NT2/D1 (cell line): ENCODE measurements at regions not wholly inside any gene's neighbourhood (a gene's known extent, or its start where the extent isn't known, plus 50 kb on each side); places are given as distances from the start of the nearest gene placed in this dataset.

Source experiments
- DNase-seq: peaks from one replicate; pipeline ENCODE4 v3.0.0-alpha.2; 2011; ENCODE audit warnings: low read depth, low spot score
- H3K27me3 ChIP-seq: 2 replicates; pipeline ENCODE4 v1.6.0; 2011; ENCODE audit warnings: mild to moderate bottlenecking; ENCODE audit not compliant: insufficient read length, insufficient read depth
- H3K36me3 ChIP-seq: 2 replicates; pipeline ENCODE4 v1.6.1; 2011; ENCODE audit warnings: mild to moderate bottlenecking, low read length, mixed read lengths; ENCODE audit not compliant: insufficient read depth, insufficient read length
- H3K4me1 ChIP-seq: 2 replicates; pipeline ENCODE4 v1.5.1; 2011; ENCODE audit not compliant: insufficient read depth, insufficient read length
- H3K4me3 ChIP-seq: 2 replicates; pipeline ENCODE4 v1.5.1; 2011; ENCODE audit warnings: low read depth; ENCODE audit not compliant: insufficient read length
- H3K9ac ChIP-seq: 2 replicates; pipeline ENCODE4 v1.6.0; 2011; ENCODE audit warnings: low read depth; ENCODE audit not compliant: insufficient read length
- H3K9me3 ChIP-seq: 2 replicates; pipeline ENCODE4 v1.5.1; 2011; ENCODE audit warnings: mild to moderate bottlenecking, low read length; ENCODE audit not compliant: insufficient read depth
- SUZ12 ChIP-seq: IDR thresholded peaks from 2 replicates; pipeline ENCODE4 v1.6.1; 2011; ENCODE audit not compliant: insufficient read length, insufficient read depth; ENCODE audit errors: extremely low read depth
- YY1 ChIP-seq: IDR thresholded peaks from 2 replicates; pipeline ENCODE4 v1.6.1; 2011; ENCODE audit not compliant: insufficient read length, insufficient read depth
- ZNF274 ChIP-seq: IDR thresholded peaks from 2 replicates; pipeline ENCODE4 v1.6.1; 2011; ENCODE audit warnings: mild to moderate bottlenecking, low read depth, low read length

DNA sequence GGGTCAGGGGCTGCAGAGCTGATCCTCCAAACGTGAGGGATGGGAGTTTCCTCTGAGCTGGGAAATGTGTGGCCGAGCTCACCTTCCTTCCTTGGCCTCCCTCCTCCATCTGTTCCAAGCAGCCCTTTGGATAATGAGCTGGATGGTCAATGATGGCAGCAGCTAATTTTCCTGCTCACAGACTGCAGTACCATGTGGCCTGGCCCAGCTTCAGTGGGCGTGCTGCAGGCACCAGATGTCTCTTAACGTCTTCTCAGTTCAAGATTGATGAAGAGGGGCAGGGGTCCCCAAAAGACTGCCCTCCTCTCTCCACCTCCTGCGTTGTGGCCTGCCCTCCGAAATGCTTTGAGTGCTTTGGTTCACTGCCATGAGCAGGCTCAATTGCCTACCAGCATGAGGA lies 86.0 kb downstream of the UBIAD1 start:
- TF ChIP-seq ZNF274 = no peak
- no peak for TF ChIP-seq YY1
- H3K4me3 ChIP-seq = no peak overlapping the region
- H3K9ac ChIP-seq = no peak overlapping the region
- no peaks in the 10 kb centered on the region for H3K9me3 ChIP-seq
- peaks cover 50% of the 10 kb centered on the region for H3K27me3 ChIP-seq
- no peaks in the 10 kb centered on the region for H3K36me3 ChIP-seq
- H3K4me1 ChIP-seq = peaks cover 4% of the 10 kb centered on the region
- no peak for DNase-seq

DNA sequence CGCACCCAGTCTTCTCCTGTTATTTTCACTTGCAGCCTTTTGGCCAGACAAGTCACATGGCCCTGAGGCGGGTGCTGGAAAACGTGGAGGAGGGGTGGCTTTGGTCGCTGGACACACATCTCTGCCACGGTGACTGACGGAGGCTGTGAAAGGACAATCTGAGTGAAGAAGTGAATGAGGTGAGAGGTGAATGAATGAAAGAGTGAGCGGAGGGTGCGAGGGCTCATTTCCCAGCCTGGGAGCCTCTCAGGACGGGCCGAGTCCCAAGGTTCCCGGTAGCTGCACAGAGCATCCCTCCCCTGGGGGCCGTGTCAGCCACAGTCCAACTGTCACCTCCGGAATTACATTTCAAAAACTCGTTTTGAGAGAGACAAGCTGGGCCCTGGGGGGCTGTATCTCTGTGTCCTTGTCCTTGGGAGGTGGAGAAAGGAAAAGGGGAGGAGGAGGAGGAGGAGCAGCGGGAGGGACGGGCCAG lies 89.6 kb downstream of the UBIAD1 start:
- TF ChIP-seq ZNF274 (no peak), YY1 (no peak), SUZ12 (no peak)
- Histone ChIP-seq H3K4me1 (no peaks in the 10 kb centered on the region), H3K9ac (peak overlapping the region; percentile 8), H3K4me3 (no peak overlapping the region), H3K9me3 (no peaks in the 10 kb centered on the region), H3K36me3 (no peaks in the 10 kb centered on the region), H3K27me3 (peaks cover 27% of the 10 kb centered on the region)
- DNase-seq = no peak

DNA sequence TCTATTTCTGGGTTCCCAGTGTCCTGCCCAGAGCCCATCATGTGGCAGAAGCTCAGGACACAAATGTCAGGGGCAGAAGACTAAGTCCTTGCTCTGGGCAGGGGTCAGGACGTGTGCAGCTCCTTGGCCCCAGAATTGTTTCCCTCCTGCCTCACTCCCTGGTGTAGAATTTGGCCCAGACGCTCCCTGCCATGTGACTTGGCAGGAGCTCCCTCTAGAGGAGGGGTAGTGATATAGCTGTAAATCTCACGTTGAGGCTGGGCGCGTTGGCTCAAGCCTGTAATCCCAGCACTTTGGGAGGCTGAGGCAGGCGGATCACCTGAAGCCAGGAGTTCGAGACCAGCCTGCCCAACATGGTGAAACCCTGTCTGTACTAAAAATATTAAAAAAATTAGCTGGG lies 91.2 kb downstream of the UBIAD1 start:
- Histone ChIP-seq H3K9ac (no peak overlapping the region), H3K27me3 (peaks cover 11% of the 10 kb centered on the region), H3K4me1 (no peaks in the 10 kb centered on the region), H3K9me3 (no peaks in the 10 kb centered on the region), H3K4me3 (no peak overlapping the region), H3K36me3 (no peaks in the 10 kb centered on the region)
- DNase-seq = no peak
- TF ChIP-seq YY1 = no peak
- TF ChIP-seq ZNF274 = no peak
- no peak for TF ChIP-seq SUZ12

DNA sequence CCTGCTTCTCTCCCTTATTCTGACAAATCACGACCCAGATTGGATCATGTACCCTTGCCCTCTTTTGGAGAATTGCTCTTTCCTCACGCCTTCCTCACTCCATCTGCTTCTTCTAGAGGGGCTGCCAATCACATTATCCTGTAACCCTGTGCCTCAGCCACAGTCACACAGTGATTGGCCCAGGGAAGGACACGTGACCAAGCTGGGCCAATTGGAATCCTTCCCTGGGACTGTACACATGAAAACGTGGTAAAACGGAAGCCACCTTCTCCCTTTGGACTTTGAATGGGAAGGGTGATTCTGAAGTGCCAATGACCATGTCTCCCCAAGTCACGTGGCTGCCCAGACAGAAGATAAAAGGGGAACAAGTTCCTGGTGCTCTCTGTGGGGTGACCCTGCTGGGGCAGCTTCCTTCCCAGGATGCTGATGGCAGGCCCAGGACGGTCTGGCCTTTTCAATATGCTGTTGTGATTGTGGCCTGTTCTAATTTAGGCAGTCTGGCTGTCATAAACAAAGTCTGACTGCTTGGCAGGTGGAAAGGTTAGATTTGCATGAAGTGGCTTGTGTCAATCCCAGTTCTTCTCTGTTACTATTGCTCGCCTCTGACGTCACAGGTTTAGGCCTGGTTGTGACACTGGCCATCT lies 92.9 kb downstream of the UBIAD1 start:
- Histone ChIP-seq H3K36me3 (no peaks in the 10 kb centered on the region), H3K4me1 (no peaks in the 10 kb centered on the region), H3K9me3 (no peaks in the 10 kb centered on the region), H3K9ac (no peak overlapping the region), H3K27me3 (no peaks in the 10 kb centered on the region), H3K4me3 (no peak overlapping the region)
- DNase-seq = no peak
- no peak for TF ChIP-seq YY1
- TF ChIP-seq ZNF274 = no peak
- TF ChIP-seq SUZ12 = no peak

DNA sequence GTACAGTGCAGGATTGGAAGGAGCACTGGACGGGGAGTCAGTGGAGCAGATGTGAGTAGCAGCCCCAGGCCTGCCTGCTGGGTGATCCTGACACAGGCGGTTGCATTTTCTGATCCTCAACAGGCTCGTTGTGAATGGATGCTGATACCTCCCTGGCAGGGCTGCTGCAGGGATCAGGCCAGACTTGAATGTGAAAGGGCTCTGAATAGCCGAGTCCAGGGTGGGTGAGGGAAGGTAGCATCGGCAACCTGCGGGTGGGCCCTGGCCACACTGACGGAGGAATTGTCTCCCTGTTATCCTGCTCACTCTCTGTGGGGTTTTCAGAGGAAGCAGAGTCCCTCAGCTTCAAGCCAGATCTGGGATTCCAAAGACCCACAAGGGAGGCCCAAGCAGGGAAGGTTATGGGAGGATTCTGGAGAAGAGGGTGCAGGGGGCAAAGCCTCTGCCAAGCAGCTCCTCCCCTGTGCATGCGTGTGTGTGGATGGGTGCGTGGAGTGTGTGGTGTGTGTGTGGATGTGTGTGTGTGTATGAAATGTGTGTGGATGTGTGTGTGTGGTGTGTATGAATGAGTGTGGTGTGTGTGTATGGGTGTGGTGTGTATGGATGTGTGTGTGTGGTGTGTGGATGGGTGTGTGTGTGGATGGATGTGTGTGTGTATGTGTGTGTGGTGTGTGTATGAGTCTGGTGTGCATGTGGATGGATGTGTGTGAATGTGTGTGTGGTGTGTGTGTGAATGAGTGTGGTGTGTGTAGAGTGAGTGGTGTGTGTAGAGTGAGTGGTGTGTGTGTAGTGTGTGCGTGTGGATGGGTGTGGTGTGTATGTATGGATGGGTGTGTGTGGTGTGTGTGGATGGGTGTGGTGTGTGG lies 100.3 kb downstream of the UBIAD1 start:
- H3K9ac ChIP-seq = no peak overlapping the region
- no peaks in the 10 kb centered on the region for H3K36me3 ChIP-seq
- no peaks in the 10 kb centered on the region for H3K9me3 ChIP-seq

DNA sequence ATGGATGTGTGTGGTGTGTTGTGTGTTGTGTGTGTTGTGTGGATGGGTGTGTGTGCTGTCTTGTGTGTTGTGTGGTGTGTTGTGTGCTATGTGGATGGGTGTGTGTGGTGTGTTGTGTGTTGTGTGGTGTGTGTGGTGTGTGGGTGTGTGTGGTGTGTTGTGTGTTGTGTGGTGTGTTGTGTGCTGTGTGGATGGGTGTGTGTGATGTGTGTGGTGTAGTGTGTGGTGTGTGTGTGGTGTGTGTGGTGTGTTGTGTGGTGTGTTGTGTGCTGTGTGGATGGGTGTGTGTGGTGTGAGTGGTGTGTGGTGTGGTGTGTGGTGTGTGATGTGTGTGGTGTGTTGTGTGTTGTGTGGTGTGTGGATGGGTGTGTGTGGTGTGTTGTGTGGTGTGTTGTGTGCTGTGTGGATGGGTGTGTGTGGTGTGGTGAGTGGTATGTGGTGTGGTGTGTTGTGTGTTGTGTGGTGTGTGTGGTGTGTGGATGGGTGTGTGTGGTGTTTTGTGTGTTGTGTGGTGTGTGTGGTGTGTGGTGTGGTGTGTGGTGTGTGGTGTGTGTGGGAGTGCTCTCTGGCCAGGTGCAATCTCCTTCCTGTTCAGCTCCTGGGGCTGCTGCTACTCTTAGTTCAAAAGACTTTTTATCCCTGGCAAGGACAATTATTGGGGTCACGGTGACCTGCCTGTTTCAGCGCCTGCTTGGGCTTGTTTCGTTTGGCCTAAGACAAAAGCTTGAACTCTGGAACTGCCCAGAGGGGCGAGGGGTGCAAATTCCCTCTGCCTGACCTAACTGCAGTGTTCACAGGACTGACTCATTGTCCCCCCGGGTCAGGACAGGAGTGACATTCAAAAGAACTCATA lies 101.1 kb downstream of the UBIAD1 start:
- Histone ChIP-seq H3K4me3 (no peak overlapping the region), H3K9ac (no peak overlapping the region), H3K36me3 (no peaks in the 10 kb centered on the region), H3K9me3 (no peaks in the 10 kb centered on the region), H3K27me3 (no peaks in the 10 kb centered on the region), H3K4me1 (peaks cover 10% of the 10 kb centered on the region)
- TF ChIP-seq YY1 = no peak
- TF ChIP-seq SUZ12 = no peak
- no peak for TF ChIP-seq ZNF274
- DNase-seq = no peak

More for the DNA sequence above, 100.3 kb downstream of the UBIAD1 start:
- peaks cover 10% of the 10 kb centered on the region for H3K4me1 ChIP-seq
- no peak for TF ChIP-seq YY1
- no peak for TF ChIP-seq ZNF274
- no peak for TF ChIP-seq SUZ12
- H3K4me3 ChIP-seq = no peak overlapping the region
- DNase-seq = no peak
- H3K27me3 ChIP-seq = no peaks in the 10 kb centered on the region
